Progenitor cell of endocrine pancreas (in vitro differentiated cells): ENCODE measurements at regions not wholly inside any gene's neighbourhood (a gene's known extent, or its start where the extent isn't known, plus 50 kb on each side); places are given as distances from the start of the nearest gene placed in this dataset.
A peak's percentile ranks its signal among the peaks of the same experiment; 100 is the strongest.
"Not testable (repeated sequence)": the region's sequence is repeated elsewhere in the genome, so short reads cannot be mapped to it uniquely, and the experiment has no call there.

Experiments used
- DNase-seq: peaks from one replicate; pipeline ENCODE4 v3.0.0; 2021; ENCODE audit warnings: low spot score; ENCODE audit not compliant: unreplicated experiment
- H3K27ac Mint-ChIP-seq: 2 replicates; pipeline ENCODE4 v1.8.0; 2021; ENCODE audit warnings: mild to moderate bottlenecking, moderate library complexity, mixed read lengths
- H3K27me3 Mint-ChIP-seq: 2 replicates; pipeline ENCODE4 v1.8.0; 2021; ENCODE audit warnings: mixed read lengths
- H3K36me3 Mint-ChIP-seq: 2 replicates; pipeline ENCODE4 v1.8.0; 2022; ENCODE audit warnings: mixed read lengths; ENCODE audit not compliant: insufficient read depth
- H3K4me1 Mint-ChIP-seq: 2 replicates; pipeline ENCODE4 v1.8.0; 2021; ENCODE audit warnings: low read depth, mixed read lengths
- H3K4me3 Mint-ChIP-seq: 2 replicates; pipeline ENCODE4 v1.8.0; 2021; ENCODE audit warnings: low read depth, mild to moderate bottlenecking, moderate library complexity, mixed read lengths
- H3K9me3 Mint-ChIP-seq: 2 replicates; pipeline ENCODE4 v1.8.0; 2021; ENCODE audit warnings: low read depth, mixed read lengths
- CTCF ChIP-seq: fragments of 200-600 bp; sonication (generic); IDR thresholded peaks from one replicate; pipeline ENCODE4 v1.5.0; 2021; ENCODE audit warnings: antibody characterized with exemption, mild to moderate bottlenecking; ENCODE audit not compliant: unreplicated experiment

GRCh38 chr1:610538-610937, 75.9 kb downstream of the OR4F16 start:
- not testable (repeated sequence) for DNase-seq, H3K4me1 Mint-ChIP-seq, H3K27me3 Mint-ChIP-seq, H3K9me3 Mint-ChIP-seq, H3K27ac Mint-ChIP-seq, H3K36me3 Mint-ChIP-seq, H3K4me3 Mint-ChIP-seq

GRCh38 chr1:609161-609560, 77.3 kb downstream of the OR4F16 start:
- H3K36me3 Mint-ChIP-seq, H3K9me3 Mint-ChIP-seq, H3K4me1 Mint-ChIP-seq, H3K27ac Mint-ChIP-seq, H3K27me3 Mint-ChIP-seq, DNase-seq, H3K4me3 Mint-ChIP-seq: not testable (repeated sequence)

GRCh38 chr1:605279-605678, 81.2 kb downstream of the OR4F16 start:
- not testable (repeated sequence) for H3K27me3 Mint-ChIP-seq, H3K4me1 Mint-ChIP-seq, H3K27ac Mint-ChIP-seq, H3K9me3 Mint-ChIP-seq, DNase-seq, H3K36me3 Mint-ChIP-seq, H3K4me3 Mint-ChIP-seq

GRCh38 chr1:588211-588610, 98.2 kb downstream of the OR4F16 start:
- H3K4me3 Mint-ChIP-seq, DNase-seq: not testable (repeated sequence)

GRCh38 chr1:585992-586391, 100.5 kb downstream of the OR4F16 start:
- not testable (repeated sequence) for H3K9me3 Mint-ChIP-seq, H3K27ac Mint-ChIP-seq, H3K4me3 Mint-ChIP-seq, H3K4me1 Mint-ChIP-seq, H3K36me3 Mint-ChIP-seq, H3K27me3 Mint-ChIP-seq
- peak; percentile 42 for TF ChIP-seq CTCF
- peak; percentile 38 for DNase-seq

More at GRCh38 chr1:588211-588610, 98.2 kb downstream of the OR4F16 start:
- H3K36me3 Mint-ChIP-seq, H3K9me3 Mint-ChIP-seq, H3K4me1 Mint-ChIP-seq, H3K27me3 Mint-ChIP-seq, H3K27ac Mint-ChIP-seq: not testable (repeated sequence)
